AG20443 (cell line): ENCODE measurements at regions not wholly inside any gene's neighbourhood (a gene's known extent, or its start where the extent isn't known, plus 50 kb on each side); places are given as distances from the start of the nearest gene placed in this dataset.
"Not testable (repeated sequence)": the region's sequence is repeated elsewhere in the genome, so short reads cannot be mapped to it uniquely, and the experiment has no call there.

ENCODE experiments used
- DNase-seq: peaks from one replicate; pipeline ENCODE4 v3.0.0; 2012; ENCODE audit warnings: low spot score, mixed read lengths

- no peak for DNase-seq
Observed at GRCh38 chr13:60924856-60925255, 490.8 kb downstream of the PCDH20 start.

GRCh38 chr13:60922576-60923231 lies 492.9 kb downstream of the PCDH20 start:
- no peak for DNase-seq

- DNase-seq, result no peak
Observed at GRCh38 chr13:60893801-60894200, 496.8 kb downstream of the TDRD3 start.

- no peak for DNase-seq
Observed at GRCh38 chr13:60887711-60888110, 490.7 kb downstream of the TDRD3 start.

- no peak for DNase-seq
Observed at GRCh38 chr13:60881507-60881906, 484.5 kb downstream of the TDRD3 start.

GRCh38 chr13:60873116-60873515 lies 476.1 kb downstream of the TDRD3 start:
- no peak for DNase-seq

GRCh38 chr13:60869941-60870613 lies 473.1 kb downstream of the TDRD3 start:
- no peak for DNase-seq

- no peak for DNase-seq
Observed at GRCh38 chr13:60869225-60869624, 472.2 kb downstream of the TDRD3 start.

GRCh38 chr13:60862036-60862435 lies 465.0 kb downstream of the TDRD3 start:
- no peak for DNase-seq

- no peak for DNase-seq
Observed at GRCh38 chr13:60857698-60858097, 460.7 kb downstream of the TDRD3 start.

- no peak for DNase-seq
Observed at GRCh38 chr13:60852886-60853285, 455.9 kb downstream of the TDRD3 start.

- no peak for DNase-seq
Observed at GRCh38 chr13:60851378-60851777, 454.4 kb downstream of the TDRD3 start.

GRCh38 chr13:60850526-60850925 lies 453.5 kb downstream of the TDRD3 start:
- no peak for DNase-seq

GRCh38 chr13:60838581-60838980 lies 441.6 kb downstream of the TDRD3 start:
- no peak for DNase-seq

GRCh38 chr13:60837806-60838205 lies 440.8 kb downstream of the TDRD3 start:
- DNase-seq, result no peak

GRCh38 chr13:60836821-60837220 lies 439.8 kb downstream of the TDRD3 start:
- DNase-seq, result no peak

GRCh38 chr13:60811581-60811980 lies 414.6 kb downstream of the TDRD3 start:
- no peak for DNase-seq

- DNase-seq, result not testable (repeated sequence)
Observed at GRCh38 chr13:60805640-60806039, 408.6 kb downstream of the TDRD3 start.

- DNase-seq, result no peak
Observed at GRCh38 chr13:60798503-60798902, 401.5 kb downstream of the TDRD3 start.

GRCh38 chr13:60797112-60797511 lies 400.1 kb downstream of the TDRD3 start:
- DNase-seq, result no peak

- DNase-seq, result no peak
Observed at GRCh38 chr13:60794751-60795150, 397.7 kb downstream of the TDRD3 start.

GRCh38 chr13:60790620-60791019 lies 393.6 kb downstream of the TDRD3 start:
- no peak for DNase-seq

- DNase-seq, result no peak
Observed at GRCh38 chr13:60788156-60788829, 391.3 kb downstream of the TDRD3 start.
